ENCODE measurements at regions not wholly inside any gene's neighbourhood (a gene's known extent, or its start where the extent isn't known, plus 50 kb on each side); places are given as distances from the start of the nearest gene placed in this dataset.

DNA sequence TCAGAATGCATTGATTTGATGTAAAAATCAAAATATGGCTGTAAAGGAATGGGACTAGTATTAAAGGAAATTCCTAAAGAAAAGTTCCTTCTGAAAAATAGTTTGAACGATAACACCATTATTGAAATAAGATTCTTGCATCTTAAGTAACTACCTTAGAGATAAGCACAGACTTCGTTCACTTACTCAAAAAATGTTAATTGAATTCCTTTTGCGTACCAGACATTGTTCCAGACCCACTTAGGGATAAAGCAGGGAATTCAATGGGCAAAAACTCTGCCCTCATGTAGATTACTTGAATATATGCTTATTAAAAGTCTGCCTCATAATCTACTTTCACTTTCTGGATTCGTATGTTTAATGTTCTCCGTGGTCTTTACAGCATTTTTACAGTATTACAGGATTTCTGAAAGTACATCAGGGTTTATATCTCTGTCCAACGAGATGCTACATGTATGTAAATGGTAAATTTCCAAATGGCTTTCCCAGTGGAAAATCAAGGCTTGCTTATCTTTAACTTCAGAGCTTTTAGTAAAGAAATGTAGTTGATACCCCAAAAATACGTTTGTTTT lies 213.7 kb downstream of the GXYLT1 start:
- H4K91ac ChIP-seq (ENCODE audit: insufficient read depth, low read depth, low read length), result no peak overlapping the region
- no peak for TF ChIP-seq MAZ (IDR thresholded peaks at IDR 0.05; ENCODE audit: borderline replicate concordance, low read depth, low read length)
- TF ChIP-seq CHD1 (IDR thresholded peaks at IDR 0.05; ENCODE audit: low read depth, low read length), result no peak
- TF ChIP-seq, protein P1, sequence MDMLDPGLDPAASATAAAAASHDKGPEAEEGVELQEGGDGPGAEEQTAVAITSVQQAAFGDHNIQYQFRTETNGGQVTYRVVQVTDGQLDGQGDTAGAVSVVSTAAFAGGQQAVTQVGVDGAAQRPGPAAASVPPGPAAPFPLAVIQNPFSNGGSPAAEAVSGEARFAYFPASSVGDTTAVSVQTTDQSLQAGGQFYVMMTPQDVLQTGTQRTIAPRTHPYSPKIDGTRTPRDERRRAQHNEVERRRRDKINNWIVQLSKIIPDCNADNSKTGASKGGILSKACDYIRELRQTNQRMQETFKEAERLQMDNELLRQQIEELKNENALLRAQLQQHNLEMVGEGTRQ (IDR thresholded peaks at IDR 0.05; ENCODE audit: low read depth, low read length), result no peak
- no peak for TF ChIP-seq FOS (IDR thresholded peaks at IDR 0.05; ENCODE audit: low read depth, low read length)
- TF ChIP-seq, protein P2, sequence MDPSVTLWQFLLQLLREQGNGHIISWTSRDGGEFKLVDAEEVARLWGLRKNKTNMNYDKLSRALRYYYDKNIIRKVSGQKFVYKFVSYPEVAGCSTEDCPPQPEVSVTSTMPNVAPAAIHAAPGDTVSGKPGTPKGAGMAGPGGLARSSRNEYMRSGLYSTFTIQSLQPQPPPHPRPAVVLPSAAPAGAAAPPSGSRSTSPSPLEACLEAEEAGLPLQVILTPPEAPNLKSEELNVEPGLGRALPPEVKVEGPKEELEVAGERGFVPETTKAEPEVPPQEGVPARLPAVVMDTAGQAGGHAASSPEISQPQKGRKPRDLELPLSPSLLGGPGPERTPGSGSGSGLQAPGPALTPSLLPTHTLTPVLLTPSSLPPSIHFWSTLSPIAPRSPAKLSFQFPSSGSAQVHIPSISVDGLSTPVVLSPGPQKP (IDR thresholded peaks at IDR 0.05; ENCODE audit: borderline replicate concordance, low read depth, low read length), result no peak
- TF ChIP-seq POLR2A (IDR thresholded peaks at IDR 0.05; ENCODE audit: low read depth, low read length), result no peak
- no peak for TF ChIP-seq RFX5 (IDR thresholded peaks at IDR 0.05; ENCODE audit: low read depth, low read length)
- TF ChIP-seq RCOR1 (IDR thresholded peaks at IDR 0.05; ENCODE audit: insufficient replicate concordance, low read length), result no peak
- TF ChIP-seq CEBPB (IDR thresholded peaks at IDR 0.05; ENCODE audit: low read depth, low read length), result no peak
- TF ChIP-seq BHLHE40 (IDR thresholded peaks at IDR 0.05; ENCODE audit: low read depth, low read length), result no peak
- TF ChIP-seq, protein P3, sequence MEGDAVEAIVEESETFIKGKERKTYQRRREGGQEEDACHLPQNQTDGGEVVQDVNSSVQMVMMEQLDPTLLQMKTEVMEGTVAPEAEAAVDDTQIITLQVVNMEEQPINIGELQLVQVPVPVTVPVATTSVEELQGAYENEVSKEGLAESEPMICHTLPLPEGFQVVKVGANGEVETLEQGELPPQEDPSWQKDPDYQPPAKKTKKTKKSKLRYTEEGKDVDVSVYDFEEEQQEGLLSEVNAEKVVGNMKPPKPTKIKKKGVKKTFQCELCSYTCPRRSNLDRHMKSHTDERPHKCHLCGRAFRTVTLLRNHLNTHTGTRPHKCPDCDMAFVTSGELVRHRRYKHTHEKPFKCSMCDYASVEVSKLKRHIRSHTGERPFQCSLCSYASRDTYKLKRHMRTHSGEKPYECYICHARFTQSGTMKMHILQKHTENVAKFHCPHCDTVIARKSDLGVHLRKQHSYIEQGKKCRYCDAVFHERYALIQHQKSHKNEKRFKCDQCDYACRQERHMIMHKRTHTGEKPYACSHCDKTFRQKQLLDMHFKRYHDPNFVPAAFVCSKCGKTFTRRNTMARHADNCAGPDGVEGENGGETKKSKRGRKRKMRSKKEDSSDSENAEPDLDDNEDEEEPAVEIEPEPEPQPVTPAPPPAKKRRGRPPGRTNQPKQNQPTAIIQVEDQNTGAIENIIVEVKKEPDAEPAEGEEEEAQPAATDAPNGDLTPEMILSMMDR (conservative IDR thresholded peaks at IDR 0.05; ENCODE audit: low read depth, low read length), result no peak
- TF ChIP-seq SMC3 (IDR thresholded peaks at IDR 0.05; ENCODE audit: low read depth, low read length), result no peak
- no peak for TF ChIP-seq NFE2L2 (IDR thresholded peaks at IDR 0.05; ENCODE audit: low read depth, low read length)
- TF ChIP-seq MXI1 (IDR thresholded peaks at IDR 0.05; ENCODE audit: borderline replicate concordance, low read depth, low read length), result no peak
- no peak for TF ChIP-seq MAFK (IDR thresholded peaks at IDR 0.05; ENCODE audit: low read depth, low read length)
- TF ChIP-seq RAD21 (IDR thresholded peaks at IDR 0.05; ENCODE audit: low read length), result no peak
- peak overlapping the region; percentile 29; the same call in 1 of the 2 replicates for H3K4me3 ChIP-seq (ENCODE audit: insufficient read depth, low read depth, low read length)
- H3K14ac ChIP-seq (replicated peaks; ENCODE audit: low read depth, low read length), result no peak overlapping the region
- ATAC-seq (ENCODE audit: low read depth) (no peak), DNase-seq (no peak)
- H3K9ac ChIP-seq (ENCODE audit: low read depth, low read length), result no peak overlapping the region
- H3K4me1 ChIP-seq (ENCODE audit: control insufficient read depth, insufficient read depth, low read length), result no peaks in the 10 kb centered on the region
- H3K36me3 ChIP-seq (ENCODE audit: control insufficient read depth, insufficient read depth, low read length), result no peaks in the 10 kb centered on the region
- H3K18ac ChIP-seq (ENCODE audit: low read depth, low read length), result no peak overlapping the region
- WGBS, 2 experiments (ENCODE audit: extremely low coverage in 2 of 2, insufficient read length in 1 of 2), result no CpG with 5 or more reads among the region's 7 CpGs
- H4K20me1 ChIP-seq (ENCODE audit: insufficient read depth, low read length), result no peaks in the 10 kb centered on the region
- H2BK5ac ChIP-seq (ENCODE audit: low read depth, low read length, poor library complexity, severe bottlenecking), result no peak overlapping the region
- H3K23ac ChIP-seq (ENCODE audit: low read depth, low read length), result no peak overlapping the region
- H3K4me2 ChIP-seq (ENCODE audit: low read depth, low read length), result peak overlapping the region; percentile 58
- H4K8ac ChIP-seq (ENCODE audit: low read depth in 2 of 2, low read length in 2 of 2), result no peak overlapping the region
- no peak overlapping the region for H2BK20ac ChIP-seq (ENCODE audit: low read depth, low read length)
- ChIA-PET POLR2A (ENCODE audit: unreplicated experiment) (no interaction called here), CTCF (no interaction called here)
- H3K27ac ChIP-seq (ENCODE audit: insufficient read depth, low read length), result no peak overlapping the region
- no peak overlapping the region for H2BK120ac ChIP-seq (ENCODE audit: low read depth, low read length)
- no peaks in the 10 kb centered on the region for H3K9me3 ChIP-seq (ENCODE audit: control insufficient read depth, insufficient read depth, low read length)
- H3K27me3 ChIP-seq (ENCODE audit: control insufficient read depth, insufficient read depth, low read length), result no peaks in the 10 kb centered on the region; the same call in 1 of the 2 replicates
- in situ Hi-C loops (cut with MboI; ENCODE audit: low sequenced_read_pairs), result no loop called here
- BruUV-seq (replicated peaks), result no TSS peak
- H3K4ac ChIP-seq (ENCODE audit: low read depth, low read length), result no peak overlapping the region
- H3K9me1 ChIP-seq (ENCODE audit: insufficient read depth, low read length), result no peaks in the 10 kb centered on the region
- no peaks in the 10 kb centered on the region for H3K79me1 ChIP-seq (ENCODE audit: low read depth in 1 of 2, low read length in 2 of 2)
- no peak overlapping the region for H2BK15ac ChIP-seq (ENCODE audit: low read depth, low read length)
- intact Hi-C loops (cut with micrococcal nuclease), result no loop called here
- dilution Hi-C loops (cut with HindIII; ENCODE audit: low sequenced_read_pairs, unreplicated experiment), result no loop called here
- no peak overlapping the region for H3K56ac ChIP-seq (ENCODE audit: extremely low read depth, insufficient read depth, low read length)
- no peak overlapping the region for H4K5ac ChIP-seq (ENCODE audit: low read depth, low read length)
- no peak overlapping the region for H2AFZ ChIP-seq (replicated peaks; ENCODE audit: low read length, poor library complexity)
- no peak overlapping the region for H2AK9ac ChIP-seq (replicated peaks; ENCODE audit: low read depth, low read length, poor library complexity)
- no peak overlapping the region for H2AK5ac ChIP-seq (ENCODE audit: low read depth, low read length)

Measured in IMR-90 (cell line).